Gastrocnemius medialis (tissue), 4 donors: ENCODE measurements at regions not wholly inside any gene's neighbourhood (a gene's known extent, or its start where the extent isn't known, plus 50 kb on each side); places are given as distances from the start of the nearest gene placed in this dataset.

Source experiments
- ATAC-seq, 2 donors: fragments of 150-250 bp; one replicate each; pipeline ENCODE4 v1.9.1; 2016
- DNase-seq, 2 donors: peaks; one replicate each; pipeline ENCODE4 v3.0.0-alpha.2; 2019
- H3K27ac ChIP-seq, 4 donors: fragments of 200-600 bp; sonication (generic); 1 replicate in 1 of 4; 2 replicates in 3 of 4; pipeline ENCODE4 v1.5.1; 2016 to 2018; ENCODE audit warnings: mild to moderate bottlenecking in 2 of 4, moderate library complexity in 1 of 4
- H3K27me3 ChIP-seq, 3 donors: fragments of 200-600 bp; sonication (generic) in 2 of 3; 1 replicate in 1 of 3; 2 replicates in 2 of 3; pipeline versions ENCODE4 v1.5.1 to v1.6.0; 2016 to 2019; ENCODE audit warnings: mild to moderate bottlenecking in 1 of 3, moderate library complexity in 1 of 3
- H3K36me3 ChIP-seq, 2 donors: fragments of 200-600 bp; sonication (generic) in 1 of 2; one replicate each; pipeline ENCODE4 v1.5.1; 2017 to 2018
- H3K4me1 ChIP-seq, 2 donors: fragments of 200-600 bp; sonication (generic) in 1 of 2; one replicate each; pipeline ENCODE4 v1.5.1; 2016 to 2017; ENCODE audit warnings: mild to moderate bottlenecking in 2 of 2
- H3K4me3 ChIP-seq, 4 donors: fragments of 200-600 bp; sonication (generic) in 3 of 4; 1 replicate in 1 of 4; 2 replicates in 3 of 4; pipeline ENCODE4 v1.5.1; 2016 to 2019; ENCODE audit warnings: mild to moderate bottlenecking in 2 of 4
- H3K9me3 ChIP-seq, 3 donors: fragments of 200-600 bp; sonication (generic) in 2 of 3; 1 replicate in 1 of 3; 2 replicates in 2 of 3; pipeline ENCODE4 v1.5.1; 2016 to 2019
- CTCF ChIP-seq, 5 experiments: fragments of 450-650 bp in 3 of 5; fragments of 200-600 bp in 2 of 5; sonication (generic) in 2 of 5; IDR thresholded peaks in 4 of 5; conservative IDR thresholded peaks in 1 of 5; 1 replicate in 4 of 5; 2 replicates in 1 of 5; pipeline ENCODE4 v1.5.1; 2016 to 2019; ENCODE audit warnings: antibody characterized with exemption in 5 of 5, mild to moderate bottlenecking in 3 of 5, moderate library complexity in 3 of 5
- POLR2A ChIP-seq, 2 donors: fragments of 450-650 bp; IDR thresholded peaks; one replicate each; pipeline ENCODE4 v1.6.1; 2017; ENCODE audit warnings: antibody characterized with exemption in 2 of 2, mild to moderate bottlenecking in 2 of 2, moderate library complexity in 2 of 2
- in situ Hi-C, 4 donors: fragments of 200-750 bp; cut with MboI; loops; one replicate each; pipeline versions ENCODE4 v1.15.0 to v1.8.0; 2017; ENCODE audit warnings: low sequenced_read_pairs in 4 of 4
- intact Hi-C: fragments of 100-400 bp; cut with DNase I; formaldehyde crosslinking; loops from one replicate; pipeline ENCODE4 v1.15.1; 2023; ENCODE audit warnings: low total_unique reads

GRCh38 chr17:79156463-79157095, 82.0 kb downstream of the ENGASE start:
- H3K4me3 ChIP-seq: no peak overlapping the region
- DNase-seq (no peak), ATAC-seq (no peak)
- no peaks in the 10 kb centered on the region for H3K9me3 ChIP-seq
- TF ChIP-seq CTCF (IDR thresholded peaks at IDR 0.05 in 4 of 5, conservative IDR thresholded peaks at IDR 0.05 in 1 of 5) (no peak), POLR2A (IDR thresholded peaks at IDR 0.05) (no peak)
- no peak overlapping the region for H3K27ac ChIP-seq
- peaks cover 50 to 68% (median 56%) of the 10 kb centered on the region in 3 donors for H3K27me3 ChIP-seq
- H3K4me1 ChIP-seq: no peaks in the 10 kb centered on the region
- no peaks in the 10 kb centered on the region for H3K36me3 ChIP-seq
- in situ Hi-C loops: no loop called here
- intact Hi-C loops: no loop called here

GRCh38 chr17:79155701-79156100, 81.1 kb downstream of the ENGASE start:
- Histone ChIP-seq H3K27me3 (peaks cover 47 to 68% (median 57%) of the 10 kb centered on the region in 3 donors), H3K9me3 (no peaks in the 10 kb centered on the region), H3K36me3 (no peaks in the 10 kb centered on the region), H3K27ac (no peak overlapping the region), H3K4me3 (no peak overlapping the region), H3K4me1 (no peaks in the 10 kb centered on the region)
- TF ChIP-seq POLR2A (IDR thresholded peaks at IDR 0.05) (no peak), CTCF (IDR thresholded peaks at IDR 0.05 in 4 of 5, conservative IDR thresholded peaks at IDR 0.05 in 1 of 5) (no peak)
- in situ Hi-C loops: no loop called here
- DNase-seq (no peak), ATAC-seq (no peak)
- intact Hi-C loops: no loop called here

- peaks cover 45 to 71% (median 58%) of the 10 kb centered on the region in 3 donors for H3K27me3 ChIP-seq
Measured at GRCh38 chr17:79154951-79155585, 80.4 kb downstream of the ENGASE start.

GRCh38 chr17:79154446-79154845, 79.8 kb downstream of the ENGASE start:
- Histone ChIP-seq H3K9me3 (no peaks in the 10 kb centered on the region), H3K36me3 (no peaks in the 10 kb centered on the region), H3K27me3 (peaks cover 41 to 69% (median 56%) of the 10 kb centered on the region in 3 donors), H3K27ac (no peak overlapping the region), H3K4me1 (no peaks in the 10 kb centered on the region), H3K4me3 (no peak overlapping the region)
- ATAC-seq (no peak), DNase-seq (no peak)
- in situ Hi-C loops: no loop called here
- TF ChIP-seq POLR2A (IDR thresholded peaks at IDR 0.05): no peak
- TF ChIP-seq CTCF (IDR thresholded peaks at IDR 0.05 in 4 of 5, conservative IDR thresholded peaks at IDR 0.05 in 1 of 5): no peak
- intact Hi-C loops: no loop called here

More at GRCh38 chr17:79154951-79155585, 80.4 kb downstream of the ENGASE start:
- no peak overlapping the region for H3K27ac ChIP-seq
- H3K4me3 ChIP-seq: no peak overlapping the region
- intact Hi-C loops (no loop called here), in situ Hi-C loops (no loop called here)
- no peaks in the 10 kb centered on the region for H3K9me3 ChIP-seq
- DNase-seq (no peak), ATAC-seq (no peak)
- TF ChIP-seq CTCF (IDR thresholded peaks at IDR 0.05 in 4 of 5, conservative IDR thresholded peaks at IDR 0.05 in 1 of 5) (no peak), POLR2A (IDR thresholded peaks at IDR 0.05) (no peak)
- no peaks in the 10 kb centered on the region for H3K4me1 ChIP-seq
- H3K36me3 ChIP-seq: no peaks in the 10 kb centered on the region
